ENCODE measurements at regions not wholly inside any gene's neighbourhood (a gene's known extent, or its start where the extent isn't known, plus 50 kb on each side); places are given as distances from the start of the nearest gene placed in this dataset.

DNA sequence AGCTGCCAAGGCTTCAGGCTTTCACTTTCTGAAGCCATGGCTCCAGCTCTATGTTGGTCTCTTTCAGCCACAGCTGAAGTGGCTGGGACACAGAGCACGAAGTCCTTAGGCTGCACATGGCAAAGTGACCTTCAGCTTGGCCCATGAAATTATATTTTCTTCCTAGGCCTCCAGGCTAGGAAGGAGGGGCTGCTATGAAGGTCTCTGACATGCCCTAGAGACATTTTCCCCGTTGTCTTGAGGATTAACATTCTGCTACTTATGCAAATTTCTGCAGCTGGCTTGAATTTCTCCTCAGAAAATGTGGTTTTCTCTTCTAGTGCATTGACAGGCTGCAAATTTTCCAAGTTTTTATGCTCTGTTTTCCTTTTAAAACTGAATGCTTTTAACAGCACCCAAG, 99.8 kb upstream of the KCNIP4 start:
- H3K4me3 ChIP-seq (ENCODE audit: low read depth, low read length), result no peak overlapping the region
- in situ Hi-C loops (cut with HindIII; ENCODE audit: low sequenced_read_pairs), result no loop called here
- DNase-seq (ENCODE audit: low read depth), result no peak
- TF ChIP-seq, protein P1, sequence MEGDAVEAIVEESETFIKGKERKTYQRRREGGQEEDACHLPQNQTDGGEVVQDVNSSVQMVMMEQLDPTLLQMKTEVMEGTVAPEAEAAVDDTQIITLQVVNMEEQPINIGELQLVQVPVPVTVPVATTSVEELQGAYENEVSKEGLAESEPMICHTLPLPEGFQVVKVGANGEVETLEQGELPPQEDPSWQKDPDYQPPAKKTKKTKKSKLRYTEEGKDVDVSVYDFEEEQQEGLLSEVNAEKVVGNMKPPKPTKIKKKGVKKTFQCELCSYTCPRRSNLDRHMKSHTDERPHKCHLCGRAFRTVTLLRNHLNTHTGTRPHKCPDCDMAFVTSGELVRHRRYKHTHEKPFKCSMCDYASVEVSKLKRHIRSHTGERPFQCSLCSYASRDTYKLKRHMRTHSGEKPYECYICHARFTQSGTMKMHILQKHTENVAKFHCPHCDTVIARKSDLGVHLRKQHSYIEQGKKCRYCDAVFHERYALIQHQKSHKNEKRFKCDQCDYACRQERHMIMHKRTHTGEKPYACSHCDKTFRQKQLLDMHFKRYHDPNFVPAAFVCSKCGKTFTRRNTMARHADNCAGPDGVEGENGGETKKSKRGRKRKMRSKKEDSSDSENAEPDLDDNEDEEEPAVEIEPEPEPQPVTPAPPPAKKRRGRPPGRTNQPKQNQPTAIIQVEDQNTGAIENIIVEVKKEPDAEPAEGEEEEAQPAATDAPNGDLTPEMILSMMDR (IDR thresholded peaks at IDR 0.05; ENCODE audit: low read depth, low read length, missing control alignments), result no peak

DNA sequence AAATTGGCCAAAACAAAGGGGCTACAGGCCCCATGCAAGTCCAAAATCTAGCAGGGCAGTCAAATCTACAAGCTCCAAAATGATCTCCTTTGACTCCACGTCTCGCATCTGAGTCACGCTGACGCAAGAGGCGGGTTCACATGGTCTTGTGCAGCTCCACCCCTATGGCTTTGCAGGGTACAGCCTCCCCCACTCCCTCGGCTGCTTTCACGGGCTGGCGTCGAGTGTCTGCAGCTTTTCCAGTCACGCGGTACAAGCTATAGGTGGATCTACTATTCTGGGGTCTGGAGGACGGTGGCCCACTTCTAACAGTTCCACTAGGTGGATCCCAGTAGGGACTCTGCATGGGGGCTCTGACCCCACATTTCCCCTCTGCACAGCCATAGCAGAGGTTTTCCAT, 99.2 kb upstream of the KCNIP4 start:
- DNase-seq (ENCODE audit: low read depth), result no peak
- no peak overlapping the region for H3K4me3 ChIP-seq (ENCODE audit: low read depth, low read length)
- in situ Hi-C loops (cut with HindIII; ENCODE audit: low sequenced_read_pairs), result no loop called here
- TF ChIP-seq, protein P1 (IDR thresholded peaks at IDR 0.05; ENCODE audit: low read depth, low read length, missing control alignments), result no peak

DNA sequence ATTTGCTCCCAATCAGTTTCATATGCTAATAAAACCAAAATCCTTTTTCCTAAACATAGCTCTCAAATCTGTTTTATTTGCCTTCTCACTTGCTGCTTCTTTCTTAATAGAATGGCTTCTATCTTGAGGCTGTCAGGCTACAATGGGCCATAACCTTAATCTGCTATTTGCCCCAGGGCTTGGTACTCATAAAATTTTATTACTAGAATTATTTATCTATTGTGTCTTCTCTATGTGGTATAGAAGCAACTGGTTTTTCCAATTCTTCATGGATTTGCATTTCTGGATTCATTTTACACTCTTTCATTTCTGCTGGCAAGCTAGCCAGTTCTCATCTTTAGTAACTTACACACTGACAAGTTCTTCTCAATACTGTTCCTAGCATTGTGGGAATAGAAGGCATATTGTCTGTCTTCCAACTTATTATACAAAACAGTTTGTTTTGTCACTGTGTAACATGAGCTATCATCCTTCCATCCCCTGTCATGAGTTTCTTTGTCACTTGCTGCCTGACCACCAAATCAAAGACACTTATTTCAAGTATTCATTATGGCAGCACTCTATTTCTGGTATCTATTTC, 96.6 kb upstream of the KCNIP4 start:
- DNase-seq (ENCODE audit: low read depth), result no peak
- H3K4me3 ChIP-seq (ENCODE audit: low read depth, low read length), result no peak overlapping the region
- TF ChIP-seq, protein P1 (IDR thresholded peaks at IDR 0.05; ENCODE audit: low read depth, low read length, missing control alignments), result no peak
- in situ Hi-C loops (cut with HindIII; ENCODE audit: low sequenced_read_pairs), result no loop called here

DNA sequence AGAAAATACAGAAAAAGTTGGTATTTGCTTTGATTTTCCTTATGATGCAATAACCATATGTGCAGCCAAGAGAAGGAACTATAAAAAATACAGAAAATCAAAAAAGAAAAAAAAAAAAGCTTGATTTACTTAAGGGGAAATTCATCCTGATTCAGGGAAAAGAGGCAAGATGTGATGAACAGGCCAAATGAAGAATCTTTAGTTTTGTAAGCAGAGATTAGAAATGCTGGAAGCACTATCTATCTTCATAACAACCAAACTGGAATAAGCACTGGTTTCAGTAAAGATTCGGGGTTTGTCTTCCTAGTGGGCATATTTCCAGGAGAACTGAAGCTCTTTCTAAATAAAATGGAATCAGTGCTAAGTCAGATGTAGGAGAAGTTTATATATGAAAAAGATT, 82.9 kb upstream of the KCNIP4 start:
- no peak for DNase-seq (ENCODE audit: low read depth)
- in situ Hi-C loops (cut with HindIII; ENCODE audit: low sequenced_read_pairs), result no loop called here
- no peak overlapping the region for H3K4me3 ChIP-seq (ENCODE audit: low read depth, low read length)
- TF ChIP-seq, protein P1 (IDR thresholded peaks at IDR 0.05; ENCODE audit: low read depth, low read length, missing control alignments), result no peak

DNA sequence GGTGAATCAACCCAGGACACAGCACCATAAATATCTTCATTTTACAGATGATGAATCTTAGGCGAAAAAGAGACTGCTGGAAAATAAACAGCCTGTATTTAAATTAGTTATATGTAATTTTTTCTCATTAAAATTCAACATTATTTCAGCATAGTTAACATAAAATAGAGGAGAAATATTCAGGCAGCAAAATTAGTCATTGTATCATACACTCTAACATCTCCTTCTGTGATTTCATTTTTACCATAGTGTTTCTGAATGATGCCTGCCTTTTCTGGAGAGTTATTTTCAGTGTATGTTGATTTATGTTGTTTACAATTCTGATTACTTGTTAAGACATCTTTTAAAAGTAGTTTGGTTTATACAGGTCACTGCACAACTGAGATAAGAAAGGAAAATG, 82.3 kb upstream of the KCNIP4 start:
- in situ Hi-C loops (cut with HindIII; ENCODE audit: low sequenced_read_pairs), result no loop called here
- DNase-seq (ENCODE audit: low read depth), result no peak
- H3K4me3 ChIP-seq (ENCODE audit: low read depth, low read length), result no peak overlapping the region
- TF ChIP-seq, protein P1 (IDR thresholded peaks at IDR 0.05; ENCODE audit: low read depth, low read length, missing control alignments), result no peak

DNA sequence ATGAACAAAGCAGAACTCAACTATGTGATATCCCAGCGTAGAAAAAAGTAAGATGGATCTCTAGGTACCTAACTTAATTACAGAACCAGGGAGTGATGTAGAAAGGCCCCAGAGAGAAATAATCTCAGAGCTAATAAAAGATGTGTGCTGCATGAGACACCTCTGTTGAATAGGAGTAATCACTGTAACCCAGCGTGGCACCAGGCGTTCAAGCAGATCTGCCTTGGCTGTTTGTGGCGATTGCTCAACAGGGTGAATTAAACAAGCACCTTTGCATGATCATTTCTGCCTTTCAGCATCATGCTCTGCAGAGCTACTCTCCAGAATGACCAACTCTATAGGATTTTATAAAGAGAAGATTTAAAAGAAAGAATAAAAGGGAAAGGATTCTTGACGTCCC, 81.7 kb upstream of the KCNIP4 start:
- in situ Hi-C loops (cut with HindIII; ENCODE audit: low sequenced_read_pairs), result no loop called here
- no peak for DNase-seq (ENCODE audit: low read depth)
- TF ChIP-seq, protein P1 (IDR thresholded peaks at IDR 0.05; ENCODE audit: low read depth, low read length, missing control alignments), result no peak
- no peak overlapping the region for H3K4me3 ChIP-seq (ENCODE audit: low read depth, low read length)

DNA sequence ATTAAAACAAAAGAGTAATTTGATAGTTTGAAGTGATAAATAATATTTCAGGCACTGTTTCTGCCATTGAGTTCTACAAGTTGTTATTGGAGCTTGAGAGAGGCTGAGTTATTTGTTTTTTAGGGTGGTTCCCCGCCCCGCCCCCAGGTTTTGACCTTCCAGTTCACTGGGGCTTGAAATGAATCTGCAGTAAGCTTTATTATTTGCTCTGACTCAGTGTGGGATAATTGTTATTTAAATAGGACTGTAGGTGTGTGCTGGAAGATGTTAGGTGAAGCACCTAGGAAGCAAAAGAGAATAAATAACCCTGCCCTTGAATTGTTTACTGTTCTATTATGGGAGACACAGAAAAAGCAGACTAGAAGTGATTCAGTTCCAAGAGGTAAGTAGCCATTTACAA, 81.2 kb upstream of the KCNIP4 start:
- TF ChIP-seq, protein P1 (IDR thresholded peaks at IDR 0.05; ENCODE audit: low read depth, low read length, missing control alignments), result no peak
- H3K4me3 ChIP-seq (ENCODE audit: low read depth, low read length), result no peak overlapping the region
- no peak for DNase-seq (ENCODE audit: low read depth)
- in situ Hi-C loops (cut with HindIII; ENCODE audit: low sequenced_read_pairs), result no loop called here
